Psoas muscle (tissue), 7 donors: ENCODE measurements at regions not wholly inside any gene's neighbourhood (a gene's known extent, or its start where the extent isn't known, plus 50 kb on each side); places are given as distances from the start of the nearest gene placed in this dataset.

Experiments used
- ATAC-seq, 4 donors: fragments of 200-7000 bp; cut with Tn5 transposase; one replicate each; pipeline ENCODE4 v1.9.1; 2020; ENCODE audit warnings: moderate library complexity in 3 of 4, mild to moderate bottlenecking in 2 of 4
- DNase-seq, 2 donors: peaks; one replicate each; pipeline ENCODE4 v3.0.0-alpha.2; 2020
- H3K27ac ChIP-seq: fragments of 200-600 bp; one replicate; pipeline ENCODE4 v1.8.0; 2022
- H3K27me3 ChIP-seq, 3 donors: fragments of 200-600 bp in 1 of 3; one replicate each; pipeline versions ENCODE4 v1.6.1 to v1.8.0; 2013 to 2022; ENCODE audit warnings: low read length in 2 of 3, mild to moderate bottlenecking in 2 of 3, moderate library complexity in 1 of 3; ENCODE audit not compliant: insufficient read depth in 3 of 3
- H3K36me3 ChIP-seq, 2 donors: fragments of 200-600 bp in 1 of 2; one replicate each; pipeline versions ENCODE4 v1.6.1 to v1.8.0; 2013 to 2022; ENCODE audit warnings: low read depth in 1 of 2, mild to moderate bottlenecking in 1 of 2, moderate library complexity in 1 of 2; ENCODE audit not compliant: insufficient read depth in 1 of 2
- H3K4me1 ChIP-seq: fragments of 200-600 bp; one replicate; pipeline ENCODE4 v1.8.0; 2022
- H3K4me3 ChIP-seq: fragments of 200-600 bp; one replicate; pipeline ENCODE4 v1.8.0; 2022; ENCODE audit warnings: mild to moderate bottlenecking
- H3K9me3 ChIP-seq: fragments of 200-600 bp; one replicate; pipeline ENCODE4 v1.8.0; 2022
- CTCF ChIP-seq: fragments of 200-600 bp; IDR thresholded peaks from one replicate; pipeline ENCODE4 v1.8.0; 2022; ENCODE audit warnings: antibody characterized with exemption
- WGBS, 3 donors: extraction: QIAGEN DNeasy Blood & Tissue Kit; methylation state at CpG; one replicate each; pipeline versions ENCODE4 v1.1.6 to v1.1.7; 2013; 5-methylcytosine and 5-hydroxymethylcytosine counted together
- intact Hi-C, 2 donors: fragments of 100-400 bp; cut with DNase I; formaldehyde crosslinking; loops; one replicate each; pipeline versions ENCODE4 v1.11.0 to v1.14.2; 2022
- donor health status: healthy with polysubstance abuse.
- donor health status: DM: no; HTN: no; CAD: no; lungs with moderate emphysema.
- donor health status: Bipolar disorder and iron deficiency.
- donor health status: healthy.
- donor health status: DM: yes; HTN: yes; CAD: no.
- donor health status: DM: no; HTN: no; CAD: no.
- donor health status: DM: yes; HTN: yes; CAD: no.

DNA sequence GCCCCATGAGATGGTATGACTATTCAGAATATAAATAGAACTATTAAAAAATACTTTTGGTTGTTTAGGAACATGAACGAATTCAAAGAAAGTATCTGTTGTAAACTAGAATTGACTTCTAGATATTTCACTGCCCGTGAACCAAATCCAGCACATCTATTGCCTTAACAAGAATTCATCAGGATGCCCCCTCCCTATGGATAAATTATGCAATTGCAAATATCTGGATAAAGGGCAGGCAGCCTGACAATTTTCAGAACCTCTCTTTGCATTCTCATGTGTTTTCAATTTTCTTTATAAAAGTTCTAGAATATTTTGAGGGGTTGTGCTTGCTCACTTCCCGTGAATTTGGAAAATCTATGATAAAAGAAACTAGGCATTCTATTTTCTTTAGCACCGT, 822.1 kb upstream of the SORCS1 start:
- no peaks in the 10 kb centered on the region for H3K4me1 ChIP-seq

DNA sequence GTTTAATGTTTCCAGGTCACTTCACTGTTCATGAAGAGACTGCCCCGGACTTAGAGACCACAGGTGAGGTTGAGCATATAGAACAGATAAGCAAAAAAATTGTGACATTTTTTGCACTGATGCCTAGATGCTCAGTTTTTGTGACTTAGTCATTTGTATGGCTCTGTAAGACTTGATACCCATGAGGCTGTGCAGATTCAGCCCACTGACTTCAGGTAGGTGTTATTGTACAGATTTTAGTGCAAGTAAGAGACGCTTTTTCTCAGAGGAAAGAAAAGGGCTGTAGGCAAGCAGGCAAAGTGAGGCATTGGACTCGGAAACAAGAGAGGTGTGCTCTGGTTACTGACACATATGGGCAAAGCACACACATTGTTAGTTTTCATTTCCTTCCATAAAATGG, 820.1 kb upstream of the SORCS1 start:
- intact Hi-C loops: no loop called here
- ATAC-seq (no peak), DNase-seq (no peak)
- 81 to 85% (median 84%) methylated on average over 3 of the region's 3 CpGs for WGBS, 3 donors
- H3K4me1 ChIP-seq: no peaks in the 10 kb centered on the region
- TF ChIP-seq CTCF: no peak
- no peak overlapping the region for H3K4me3 ChIP-seq
- H3K27ac ChIP-seq: no peak overlapping the region
- no peaks in the 10 kb centered on the region for H3K27me3 ChIP-seq
- no peaks in the 10 kb centered on the region for H3K9me3 ChIP-seq
- no peaks in the 10 kb centered on the region for H3K36me3 ChIP-seq

More for the DNA sequence above, 822.1 kb upstream of the SORCS1 start:
- ATAC-seq (no peak), DNase-seq (no peak)
- H3K4me3 ChIP-seq: no peak overlapping the region
- H3K36me3 ChIP-seq: no peaks in the 10 kb centered on the region
- intact Hi-C loops: no loop called here
- no peak for TF ChIP-seq CTCF
- H3K9me3 ChIP-seq: no peaks in the 10 kb centered on the region
- H3K27me3 ChIP-seq: no peaks in the 10 kb centered on the region
- 67 to 70% (median 69%) methylated on average over 4 of the region's 4 CpGs for WGBS, 3 donors
- H3K27ac ChIP-seq: no peak overlapping the region

DNA sequence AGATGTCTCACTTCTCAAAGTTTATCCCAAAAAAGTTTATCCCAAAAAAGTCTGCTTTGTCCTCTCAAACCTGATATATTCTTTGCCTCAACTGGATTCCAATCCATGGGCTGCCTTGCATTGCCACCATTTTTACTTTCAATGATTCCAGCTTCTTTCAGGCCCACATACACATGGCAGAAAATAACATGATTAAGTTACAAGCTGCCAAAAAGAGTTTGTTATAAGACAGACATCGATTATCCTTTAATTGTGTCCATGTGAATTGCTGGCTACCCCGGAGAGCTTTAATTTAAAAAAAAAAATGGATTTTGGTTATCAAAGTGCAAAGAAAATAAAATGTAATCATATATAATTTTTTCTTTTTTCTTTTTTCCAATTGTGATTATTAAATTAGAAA, 819.6 kb upstream of the SORCS1 start:
- no peaks in the 10 kb centered on the region for H3K9me3 ChIP-seq
- H3K27me3 ChIP-seq: no peaks in the 10 kb centered on the region
- H3K36me3 ChIP-seq: no peaks in the 10 kb centered on the region
- no peak overlapping the region for H3K4me3 ChIP-seq
- TF ChIP-seq CTCF: no peak
- no peak for ATAC-seq
- 72 to 86% (median 76%) methylated on average over 2 of the region's 2 CpGs for WGBS, 3 donors
- DNase-seq: no peak
- intact Hi-C loops: no loop called here
- no peak overlapping the region for H3K27ac ChIP-seq
- no peaks in the 10 kb centered on the region for H3K4me1 ChIP-seq

- Histone ChIP-seq H3K36me3 (no peaks in the 10 kb centered on the region), H3K4me1 (no peaks in the 10 kb centered on the region), H3K9me3 (no peaks in the 10 kb centered on the region), H3K4me3 (no peak overlapping the region), H3K27ac (no peak overlapping the region), H3K27me3 (no peaks in the 10 kb centered on the region)
- DNase-seq: no peak
- intact Hi-C loops: no loop called here
- TF ChIP-seq CTCF: no peak
- WGBS, 3 donors: 90 to 92% (median 91%) methylated on average over 5 of the region's 5 CpGs
- ATAC-seq: no peak
Observed at GRCh38 chr10:107978455-107978854, 813.9 kb upstream of the SORCS1 start.

DNA sequence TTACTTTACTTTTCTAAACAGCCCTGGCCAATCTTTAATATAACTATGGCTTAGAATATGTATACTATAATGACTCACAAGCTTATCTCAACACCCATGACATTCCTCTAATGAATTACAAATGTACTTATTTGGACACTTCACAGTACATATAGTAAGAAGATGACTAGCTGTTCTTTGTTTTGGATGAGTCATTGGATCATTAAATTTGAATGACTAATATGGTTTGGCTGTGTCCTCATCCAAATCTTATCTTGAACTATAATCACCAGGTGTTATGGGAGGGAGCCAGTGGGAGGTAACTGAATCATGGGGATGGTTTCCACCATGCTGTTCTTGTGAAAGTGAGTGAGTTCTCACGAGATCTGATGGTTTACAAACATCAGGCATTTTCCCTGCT, 807.5 kb upstream of the SORCS1 start:
- no peak overlapping the region for H3K4me3 ChIP-seq
- H3K36me3 ChIP-seq: no peaks in the 10 kb centered on the region
- no peak for ATAC-seq
- 47 to 57% (median 51%) methylated on average over 1 of the region's 1 CpG for WGBS, 3 donors
- H3K4me1 ChIP-seq: no peaks in the 10 kb centered on the region
- no peak for DNase-seq
- TF ChIP-seq CTCF: no peak
- no peak overlapping the region for H3K27ac ChIP-seq
- peaks cover 3% of the 10 kb centered on the region for H3K9me3 ChIP-seq
- no peaks in the 10 kb centered on the region for H3K27me3 ChIP-seq
- intact Hi-C loops: no loop called here
